HEK293T (cell line): ENCODE measurements at regions not wholly inside any gene's neighbourhood (a gene's known extent, or its start where the extent isn't known, plus 50 kb on each side); places are given as distances from the start of the nearest gene placed in this dataset.

ENCODE experiments used
- ARNT ChIP-seq: fragments of 450-650 bp; IDR thresholded peaks from 2 replicates; pipeline ENCODE4 v1.6.1; 2017; ENCODE audit warnings: mild to moderate bottlenecking
- BHLHE40 ChIP-seq: fragments of 450-650 bp; IDR thresholded peaks from 2 replicates; pipeline ENCODE4 v1.6.1; 2016; ENCODE audit warnings: mild to moderate bottlenecking, moderate library complexity, borderline replicate concordance
- CTBP1 ChIP-seq: fragments of 450-650 bp; IDR thresholded peaks from 2 replicates; pipeline ENCODE4 v1.6.1; 2016; ENCODE audit warnings: borderline replicate concordance
- ELF4 ChIP-seq: fragments of 450-650 bp; IDR thresholded peaks from 2 replicates; pipeline ENCODE4 v1.6.1; 2017; ENCODE audit warnings: antibody characterized with exemption
- FOXA1 ChIP-seq: fragments of 450-650 bp; IDR thresholded peaks from 2 replicates; pipeline ENCODE4 v1.6.1; 2016; ENCODE audit warnings: mild to moderate bottlenecking
- FOXM1 ChIP-seq: fragments of 450-650 bp; IDR thresholded peaks from 2 replicates; pipeline ENCODE4 v1.6.1; 2017; ENCODE audit warnings: mild to moderate bottlenecking, borderline replicate concordance
- SP1 ChIP-seq: fragments of 450-650 bp; IDR thresholded peaks from 2 replicates; pipeline ENCODE4 v1.6.1; 2017
- SUZ12 ChIP-seq: fragments of 450-650 bp; IDR thresholded peaks from 2 replicates; pipeline ENCODE4 v1.6.1; 2016; ENCODE audit warnings: mild to moderate bottlenecking
- TARDBP ChIP-seq: fragments of 450-650 bp; IDR thresholded peaks from 2 replicates; pipeline ENCODE4 v1.6.1; 2016

DNA sequence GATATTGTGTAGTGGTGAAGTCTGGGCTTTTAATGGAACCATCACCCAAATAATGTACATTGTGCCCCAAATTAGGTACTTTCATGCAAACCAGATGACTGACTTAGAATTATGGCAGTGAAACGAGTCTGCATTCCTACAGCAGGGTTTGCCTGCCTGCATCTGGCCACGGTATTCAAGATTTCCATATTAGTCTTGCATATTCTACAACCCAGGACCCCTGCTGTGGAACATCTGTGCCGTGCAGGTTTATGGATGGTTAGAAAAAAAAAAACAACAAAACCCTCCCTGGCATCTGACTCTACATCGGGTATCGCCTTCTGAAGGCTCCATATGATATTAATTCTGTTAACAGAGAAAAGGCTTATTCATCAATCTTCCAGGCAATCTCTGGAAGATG is 394.8 kb downstream of the DCDC2C start:
- TF ChIP-seq CTBP1 (no peak), FOXM1 (no peak), ELF4 (no peak), TARDBP (no peak), FOXA1 (no peak), SP1 (no peak), ARNT (no peak), SUZ12 (no peak), BHLHE40 (no peak)
